GM12878 (cell line): ENCODE measurements at regions not wholly inside any gene's neighbourhood (a gene's known extent, or its start where the extent isn't known, plus 50 kb on each side); places are given as distances from the start of the nearest gene placed in this dataset.
A peak's percentile ranks its signal among the peaks of the same experiment; 100 is the strongest.

Source experiments
- ATAC-seq: fragments of 200-7000 bp; cut with Tn5 transposase; 3 replicates; pipeline ENCODE4 v1.9.1; 2020; ENCODE audit warnings: mild to moderate bottlenecking, moderate library complexity
- BruUV-seq: library from RNA; stranded (reverse); fragments of 400-500 nt; replicated peaks from 2 replicates; lab custom pipeline; 2021; lab: Mats Ljungman, UMichigan
- CTCF ChIA-PET: fragments of 300-600 bp; sonication (Branson Sonifier 250); formaldehyde crosslinking; extraction: SDS; loops from one replicate; lab custom pipeline; 2021; ENCODE audit warnings: inconsistent platforms; lab: Yijun Ruan, JAX
- POLR2A ChIA-PET: fragments of 350-600 bp; formaldehyde crosslinking; extraction: SDS; loops from one replicate; lab custom pipeline; 2021; ENCODE audit warnings: inconsistent platforms; lab: Charles Lee
- RAD21 ChIA-PET: fragments of 300-600 bp; sonication (Branson Sonifier 250); formaldehyde crosslinking; loops from one replicate; lab custom pipeline; 2023; ENCODE audit warnings: antibody characterized with exemption; ENCODE audit not compliant: unreplicated experiment; lab: Charles Lee
- SMC1A ChIA-PET: fragments of 300-600 bp; sonication (Branson Sonifier 250); formaldehyde crosslinking; loops from one replicate; lab custom pipeline; 2023; ENCODE audit not compliant: unreplicated experiment, uncharacterized antibody; lab: Charles Lee
- DNase-seq: peaks from one replicate; pipeline ENCODE4 v3.0.0-alpha.2; 2011; ENCODE audit warnings: low read depth, low spot score
- FAIRE-seq: peaks from 3 replicates; lab custom pipeline; 2011; peaks lifted over from hg19 to GRCh38; lab: Jason Lieb, UNC
- H2AFZ ChIP-seq: 2 replicates; pipeline ENCODE4 v1.6.0; 2011; ENCODE audit warnings: low read depth, low read length, control low read depth; ENCODE audit not compliant: control insufficient read depth
- H3K27ac ChIP-seq: 2 replicates; pipeline ENCODE4 v1.5.1; 2011; ENCODE audit warnings: control low read depth; ENCODE audit not compliant: control insufficient read depth, insufficient read depth
- H3K27me3 ChIP-seq, 2 experiments: replicated peaks in 1 of 2; 2 replicates each; pipeline versions ENCODE4 v1.6.0 to v1.6.1; 2011; ENCODE audit warnings: low read length in 1 of 2; ENCODE audit not compliant: control insufficient read depth in 2 of 2, insufficient read depth in 2 of 2
- H3K36me3 ChIP-seq, 2 experiments: 2 replicates each; pipeline ENCODE4 v1.5.1; 2011; ENCODE audit warnings: low read length in 1 of 2; ENCODE audit not compliant: control insufficient read depth in 2 of 2, insufficient read depth in 2 of 2
- H3K4me1 ChIP-seq: 2 replicates; pipeline ENCODE4 v1.6.1; 2011; ENCODE audit warnings: mild to moderate bottlenecking, low read length, moderate library complexity, mixed read lengths; ENCODE audit not compliant: control insufficient read depth, insufficient read depth
- H3K4me2 ChIP-seq: 2 replicates; pipeline ENCODE4 v1.6.0; 2011; ENCODE audit warnings: control low read depth; ENCODE audit not compliant: control insufficient read depth, insufficient read depth
- H3K4me3 ChIP-seq: fragments of 200-600 bp; sonication (generic); 2 replicates; pipeline ENCODE4 v1.5.1; 2016
- H3K79me2 ChIP-seq: 2 replicates; pipeline ENCODE4 v1.6.0; 2011; ENCODE audit warnings: low read length; ENCODE audit not compliant: control insufficient read depth, insufficient read depth
- H3K9ac ChIP-seq: 2 replicates; pipeline ENCODE4 v1.8.0; 2011; ENCODE audit warnings: low read length, control low read depth, mixed read lengths; ENCODE audit not compliant: control insufficient read depth, insufficient read depth
- H3K9me3 ChIP-seq: replicated peaks from 3 replicates; pipeline ENCODE4 v1.5.1; 2011; ENCODE audit warnings: mild to moderate bottlenecking, low read length; ENCODE audit not compliant: control insufficient read depth, insufficient read depth
- H4K20me1 ChIP-seq: 2 replicates; pipeline ENCODE4 v1.6.0; 2011; ENCODE audit not compliant: control insufficient read depth, insufficient read depth
- SPI1 ChIP-seq: IDR thresholded peaks from 2 replicates; pipeline ENCODE4 v1.6.1; 2011; ENCODE audit warnings: low read depth, mild to moderate bottlenecking, low read length, moderate library complexity, borderline replicate concordance; ENCODE audit not compliant: insufficient read depth
- SREBF2 ChIP-seq: IDR thresholded peaks from 2 replicates; pipeline ENCODE4 v1.6.1; 2012; ENCODE audit warnings: mild to moderate bottlenecking, low read length
- WGBS: methylation state at CpG from one replicate; pipeline ENCODE4 v1.1.6; 2016; ENCODE audit warnings: low lambda C conversion rate; ENCODE audit not compliant: insufficient replicate concordance, insufficient coverage; ENCODE audit errors: missing lambda C conversion rate; 5-methylcytosine and 5-hydroxymethylcytosine counted together
- in situ Hi-C: fragments of 300-500 bp; cut with MboI; formaldehyde crosslinking; loops from 9 replicates; pipeline ENCODE4 v1.14.3; 2018; ENCODE audit warnings: mixed read lengths
- intact Hi-C: fragments of 100-400 bp; cut with micrococcal nuclease; formaldehyde crosslinking; loops from one replicate; pipeline ENCODE4 v1.14.2; 2022; ENCODE audit not compliant: unreplicated experiment
- TF ChIP-seq, protein P1 (sequence below): fragments of 450-650 bp; IDR thresholded peaks from 2 replicates; pipeline ENCODE4 v1.6.1; 2016; ENCODE audit warnings: mild to moderate bottlenecking

DNA sequence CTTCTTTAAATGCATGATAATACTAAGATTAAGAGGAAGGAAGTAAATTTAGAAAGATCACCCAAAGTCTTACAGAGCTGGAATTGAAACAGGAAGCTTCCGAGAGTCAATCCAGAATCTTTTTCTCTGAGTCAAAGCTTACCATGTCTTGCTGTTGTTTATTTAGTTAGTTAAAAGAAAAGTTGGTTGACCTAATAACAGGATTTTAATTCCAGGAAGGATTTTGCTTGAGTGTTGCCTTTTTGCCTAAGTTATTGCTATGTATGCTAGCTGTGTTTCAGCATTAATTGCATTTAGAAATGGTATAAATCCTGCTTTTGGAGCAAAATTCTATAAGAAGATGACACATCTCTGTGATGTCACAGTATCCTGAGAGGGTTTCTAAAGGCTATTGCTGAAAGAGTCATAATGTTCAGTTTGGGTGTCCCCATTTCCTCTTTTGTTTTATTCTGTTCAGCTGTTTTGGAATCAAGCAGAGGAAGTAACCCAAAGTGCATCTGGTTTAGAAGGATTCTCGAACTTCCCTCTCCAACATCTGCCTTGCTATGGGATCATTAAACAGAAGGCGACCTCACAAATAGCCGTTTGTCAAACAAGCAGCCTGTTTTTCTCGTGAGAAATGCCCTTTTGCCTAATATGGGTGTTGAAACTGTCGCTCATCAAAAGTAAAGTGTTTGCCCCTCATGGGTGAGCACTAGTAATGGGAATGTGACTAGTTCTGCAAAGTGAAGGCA, 271.5 kb upstream of the MMADHC start:
- ATAC-seq = no peak
- ChIA-PET RAD21 (no interaction called here), POLR2A (no interaction called here), CTCF (interaction anchor here (0.7 kb wide), 1 partner anchor 62 kb away, joined by 3 read pairs; no protein-coding TSS in a partner anchor), SMC1A (no interaction called here)
- H3K79me2 ChIP-seq = no peaks in the 10 kb centered on the region
- H3K27me3 ChIP-seq = no peaks in the 10 kb centered on the region
- no peak overlapping the region for H3K4me3 ChIP-seq
- intact Hi-C loops = no loop called here
- no peaks in the 10 kb centered on the region for H4K20me1 ChIP-seq
- H3K9ac ChIP-seq = no peak overlapping the region
- H3K27ac ChIP-seq = no peak overlapping the region
- no peak overlapping the region for H2AFZ ChIP-seq
- no peak overlapping the region for H3K4me2 ChIP-seq
- no peak for DNase-seq
- in situ Hi-C loops = no loop called here
- H3K4me1 ChIP-seq = no peaks in the 10 kb centered on the region
- no peaks in the 10 kb centered on the region for H3K9me3 ChIP-seq
- no peak for TF ChIP-seq SREBF2
- peak; percentile 50; the same call in 1 of the 2 replicates for TF ChIP-seq SPI1
- WGBS = 5% methylated on average over 6 of the region's 6 CpGs
- no peaks in the 10 kb centered on the region for H3K36me3 ChIP-seq
- FAIRE-seq = no peak
- no TSS peak for BruUV-seq

DNA sequence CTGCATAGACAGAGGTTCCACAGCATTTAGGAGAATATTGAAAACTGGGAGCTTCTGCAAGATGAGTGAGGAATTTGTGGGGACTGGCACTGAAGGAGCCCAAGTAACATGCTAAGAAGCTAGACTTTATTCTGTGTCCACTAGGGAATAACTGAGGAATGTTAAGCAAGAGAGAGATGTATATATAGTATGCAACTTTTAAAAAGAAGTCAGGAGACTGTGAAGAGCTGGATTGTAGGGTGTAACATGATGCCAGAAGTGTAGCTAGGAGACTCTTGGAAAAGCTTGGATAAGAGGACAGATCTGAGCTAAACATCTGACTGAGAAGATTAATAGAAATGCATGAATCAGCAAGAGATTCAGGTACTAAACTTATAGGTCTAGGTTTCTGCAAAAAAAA, 270.6 kb upstream of the MMADHC start:
- POLR2A ChIA-PET = interaction anchor here (0.6 kb wide), 1 partner anchor 331 kb away, joined by 5 read pairs; no protein-coding TSS in a partner anchor
- ATAC-seq (no peak), DNase-seq (no peak), FAIRE-seq (no peak)
- H3K4me2 ChIP-seq = no peak overlapping the region
- TF ChIP-seq, protein P1, sequence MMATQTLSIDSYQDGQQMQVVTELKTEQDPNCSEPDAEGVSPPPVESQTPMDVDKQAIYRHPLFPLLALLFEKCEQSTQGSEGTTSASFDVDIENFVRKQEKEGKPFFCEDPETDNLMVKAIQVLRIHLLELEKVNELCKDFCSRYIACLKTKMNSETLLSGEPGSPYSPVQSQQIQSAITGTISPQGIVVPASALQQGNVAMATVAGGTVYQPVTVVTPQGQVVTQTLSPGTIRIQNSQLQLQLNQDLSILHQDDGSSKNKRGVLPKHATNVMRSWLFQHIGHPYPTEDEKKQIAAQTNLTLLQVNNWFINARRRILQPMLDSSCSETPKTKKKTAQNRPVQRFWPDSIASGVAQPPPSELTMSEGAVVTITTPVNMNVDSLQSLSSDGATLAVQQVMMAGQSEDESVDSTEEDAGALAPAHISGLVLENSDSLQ = no peak
- CTCF ChIA-PET = no interaction called here
- no TSS peak for BruUV-seq
- H2AFZ ChIP-seq = no peak overlapping the region
- RAD21 ChIA-PET = no interaction called here
- no peaks in the 10 kb centered on the region for H3K9me3 ChIP-seq
- no peaks in the 10 kb centered on the region for H3K4me1 ChIP-seq
- no peaks in the 10 kb centered on the region for H3K36me3 ChIP-seq
- SMC1A ChIA-PET = no interaction called here
- H3K27me3 ChIP-seq = no peaks in the 10 kb centered on the region
- no peak overlapping the region for H3K4me3 ChIP-seq
- in situ Hi-C loops (no loop called here), intact Hi-C loops (no loop called here)
- H3K27ac ChIP-seq = no peak overlapping the region
- no peaks in the 10 kb centered on the region for H4K20me1 ChIP-seq
- H3K79me2 ChIP-seq = no peaks in the 10 kb centered on the region
- H3K9ac ChIP-seq = no peak overlapping the region
